GM23338 (cell line): ENCODE measurements at regions not wholly inside any gene's neighbourhood (a gene's known extent, or its start where the extent isn't known, plus 50 kb on each side); places are given as distances from the start of the nearest gene placed in this dataset.

Experiments
- ATAC-seq: fragments of 200-7000 bp; cut with Tn5 transposase; 3 replicates; pipeline ENCODE4 v1.9.1; 2020
- DNase-seq: peaks from one replicate; pipeline ENCODE4 v3.0.0-alpha.2; 2015; ENCODE audit warnings: low spot score
- H2AFZ ChIP-seq: fragments of 200-600 bp; sonication (generic); 2 replicates; pipeline ENCODE4 v1.8.0; 2016; ENCODE audit warnings: antibody characterized with exemption, mild to moderate bottlenecking, moderate library complexity
- H3F3A ChIP-seq: fragments of 200-600 bp; sonication (generic); replicated peaks from 2 replicates; pipeline ENCODE4 v1.8.0; 2017; ENCODE audit warnings: antibody characterized with exemption, mixed run types, low read depth
- H3K27ac ChIP-seq: fragments of 200-600 bp; sonication (generic); 2 replicates; pipeline ENCODE4 v1.6.1; 2016; ENCODE audit warnings: low read depth
- H3K27me3 ChIP-seq: fragments of 200-600 bp; sonication (generic); 2 replicates; pipeline ENCODE4 v1.8.0; 2016; ENCODE audit warnings: mild to moderate bottlenecking, mixed run types, moderate library complexity; ENCODE audit not compliant: insufficient read depth
- H3K36me3 ChIP-seq: fragments of 200-600 bp; sonication (generic); 2 replicates; pipeline ENCODE4 v1.8.0; 2016; ENCODE audit warnings: mild to moderate bottlenecking; ENCODE audit not compliant: insufficient read depth
- H3K4me1 ChIP-seq: fragments of 200-600 bp; sonication (generic); 2 replicates; pipeline ENCODE4 v1.8.0; 2016; ENCODE audit warnings: mild to moderate bottlenecking, moderate library complexity; ENCODE audit not compliant: insufficient read depth
- H3K4me2 ChIP-seq: fragments of 200-600 bp; sonication (generic); 2 replicates; pipeline ENCODE4 v1.7.1; 2017; ENCODE audit warnings: mixed run types
- H3K4me3 ChIP-seq: fragments of 200-600 bp; sonication (generic); 2 replicates; pipeline ENCODE4 v1.6.1; 2016; ENCODE audit warnings: mixed run types
- H3K79me2 ChIP-seq: fragments of 200-600 bp; sonication (generic); replicated peaks from 2 replicates; pipeline ENCODE4 v1.8.0; 2017; ENCODE audit warnings: mild to moderate bottlenecking; ENCODE audit not compliant: insufficient read depth
- H3K9me2 ChIP-seq: fragments of 200-600 bp; sonication (generic); 2 replicates; pipeline ENCODE4 v1.8.0; 2017; ENCODE audit not compliant: insufficient read depth
- H4K20me1 ChIP-seq: fragments of 200-600 bp; sonication (generic); replicated peaks from 2 replicates; pipeline ENCODE4 v1.8.0; 2017; ENCODE audit warnings: mild to moderate bottlenecking; ENCODE audit not compliant: insufficient read depth
- H3K27ac Mint-ChIP-seq: 2 replicates; pipeline ENCODE4 v1.8.0; 2020; ENCODE audit warnings: inconsistent platforms, mild to moderate bottlenecking, moderate library complexity, mixed read lengths
- H3K27me3 Mint-ChIP-seq: 3 replicates; pipeline ENCODE4 v1.8.0; 2022; ENCODE audit warnings: low read depth, mild to moderate bottlenecking, moderate library complexity, mixed read lengths, inconsistent platforms; ENCODE audit not compliant: insufficient read depth, poor library complexity
- H3K36me3 Mint-ChIP-seq: 3 replicates; pipeline ENCODE4 v1.8.0; 2021; ENCODE audit warnings: low read depth, mild to moderate bottlenecking, inconsistent platforms, moderate library complexity, mixed read lengths
- H3K4me1 Mint-ChIP-seq: 3 replicates; pipeline ENCODE4 v1.8.0; 2020; ENCODE audit warnings: mild to moderate bottlenecking, inconsistent platforms, mixed read lengths
- H3K4me3 Mint-ChIP-seq: 3 replicates; pipeline ENCODE4 v1.8.0; 2021; ENCODE audit warnings: moderate library complexity, mild to moderate bottlenecking, inconsistent platforms, mixed read lengths
- H3K9me3 Mint-ChIP-seq: 3 replicates; pipeline ENCODE4 v1.8.0; 2020; ENCODE audit warnings: moderate library complexity, mild to moderate bottlenecking, inconsistent platforms, mixed read lengths
- CREB1 ChIP-seq: fragments of 250-450 bp; sonication (Bioruptor Pico); IDR thresholded peaks from 2 replicates; pipeline ENCODE4 v1.5.0; 2020; ENCODE audit warnings: low read depth, mild to moderate bottlenecking, moderate library complexity
- CTCF ChIP-seq, 2 experiments: fragments of 200-600 bp in 1 of 2; sonication (generic) in 1 of 2; conservative IDR thresholded peaks; 2 replicates each; pipeline versions ENCODE4 v1.5.1 to v1.6.1; 2016 to 2017; ENCODE audit warnings: antibody characterized with exemption in 2 of 2, low read depth in 2 of 2, mild to moderate bottlenecking in 2 of 2, moderate library complexity in 1 of 2
- EZH2 ChIP-seq: fragments of 200-600 bp; sonication (generic); IDR thresholded peaks from one replicate; pipeline ENCODE4 v1.8.0; 2017; ENCODE audit warnings: antibody characterized with exemption, mild to moderate bottlenecking, low read depth; ENCODE audit not compliant: unreplicated experiment
- EZH2phosphoT487 ChIP-seq: fragments of 200-600 bp; sonication (generic); IDR thresholded peaks from one replicate; pipeline ENCODE4 v1.8.1; 2018; ENCODE audit warnings: antibody characterized with exemption; ENCODE audit not compliant: unreplicated experiment
- POLR2AphosphoS5 ChIP-seq: IDR thresholded peaks from 2 replicates; pipeline ENCODE4 v1.6.1; 2016; ENCODE audit warnings: antibody characterized with exemption, low read depth
- ZNF331 ChIP-seq: fragments of 250-450 bp; sonication (Bioruptor Pico); IDR thresholded peaks from 2 replicates; pipeline ENCODE4 v1.5.0; 2020; ENCODE audit warnings: low read depth, mild to moderate bottlenecking, moderate library complexity
- ZNF462 ChIP-seq: fragments of 250-450 bp; sonication (Bioruptor Pico); IDR thresholded peaks from 2 replicates; pipeline ENCODE4 v1.5.0; 2020; ENCODE audit warnings: mild to moderate bottlenecking, moderate library complexity

DNA sequence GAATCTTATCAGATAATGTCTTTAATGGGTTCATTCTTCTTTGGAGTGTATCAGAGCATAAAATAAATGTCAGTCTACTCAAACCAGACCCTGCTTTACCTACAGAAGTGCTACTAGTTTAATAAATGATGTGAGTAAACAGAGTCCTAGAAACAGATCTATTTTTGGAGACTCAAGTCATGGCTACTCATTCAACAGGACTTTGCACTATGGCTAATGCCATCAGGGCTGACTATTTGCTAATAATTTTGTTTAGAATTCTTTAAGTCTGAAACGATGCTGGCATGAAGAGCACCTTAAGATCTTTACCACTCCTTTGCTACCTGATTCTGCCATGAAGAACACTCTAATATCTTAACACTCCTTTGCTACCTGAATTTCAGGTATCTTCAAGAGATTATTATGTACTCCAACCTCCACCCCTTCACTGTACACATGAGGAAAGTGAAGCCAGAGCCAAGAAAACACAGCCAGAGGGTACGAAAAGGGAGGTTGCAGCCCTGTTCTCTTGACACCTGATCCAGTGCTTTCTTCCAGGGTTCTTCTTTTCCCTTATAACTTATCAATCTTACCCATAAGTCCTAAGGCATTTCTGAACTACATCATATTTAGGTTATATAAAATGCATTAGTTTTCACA is 62.4 kb downstream of the ZNF608 start:
- Histone ChIP-seq H3K9me2 (0 out of 2 replicates have a peak, but pooled peaks cover 4% of the 10 kb centered on the region), H3K36me3 (no peaks in the 10 kb centered on the region), H3K27ac (no peak overlapping the region), H3F3A (no peaks in the 10 kb centered on the region), H3K79me2 (peaks cover 91% of the 10 kb centered on the region), H4K20me1 (peaks cover 4% of the 10 kb centered on the region; the same call in 1 of the 2 replicates), H3K4me3 (no peak overlapping the region), H3K4me2 (no peak overlapping the region), H2AFZ (no peak overlapping the region), H3K27me3 (no peaks in the 10 kb centered on the region), H3K4me1 (peaks cover 36% of the 10 kb centered on the region)
- TF ChIP-seq CTCF (conservative IDR thresholded peaks at IDR 0.05; ENCODE audit: low read depth in 2 of 2): no peak
- TF ChIP-seq CREB1: no peak
- TF ChIP-seq EZH2: no peak
- TF ChIP-seq EZH2phosphoT487: no peak
- no peak for TF ChIP-seq POLR2AphosphoS5
- TF ChIP-seq ZNF331 (CRISPR knock-in tag): no peak
- no peak for TF ChIP-seq ZNF462 (CRISPR knock-in tag)
- H3K9me3 Mint-ChIP-seq: no peaks in the 10 kb centered on the region
- no peak for ATAC-seq
- H3K27me3 Mint-ChIP-seq: no peaks in the 10 kb centered on the region
- DNase-seq: no peak
- H3K4me3 Mint-ChIP-seq: no peak overlapping the region
- no peak overlapping the region for H3K27ac Mint-ChIP-seq
- peaks cover 61% of the 10 kb centered on the region for H3K4me1 Mint-ChIP-seq
- H3K36me3 Mint-ChIP-seq: peaks cover 11% of the 10 kb centered on the region
